Subcutaneous abdominal adipose tissue (tissue), 5 donors: ENCODE measurements at regions not wholly inside any gene's neighbourhood (a gene's known extent, or its start where the extent isn't known, plus 50 kb on each side); places are given as distances from the start of the nearest gene placed in this dataset.

Source experiments
- H3K27ac ChIP-seq: one replicate; pipeline ENCODE4 v1.7.0; 2013; ENCODE audit warnings: low read depth, mild to moderate bottlenecking, inconsistent platforms, low read length, moderate library complexity
- H3K27me3 ChIP-seq, 5 donors: one replicate each; pipeline ENCODE4 v1.7.0; 2013; ENCODE audit warnings: low read length in 5 of 5, inconsistent platforms in 1 of 5; ENCODE audit not compliant: control insufficient read depth in 5 of 5, insufficient read depth in 4 of 5
- H3K36me3 ChIP-seq, 5 donors: one replicate each; pipeline ENCODE4 v1.7.0; 2013; ENCODE audit warnings: low read length in 5 of 5; ENCODE audit not compliant: control insufficient read depth in 5 of 5, insufficient read depth in 5 of 5
- H3K4me1 ChIP-seq, 5 donors: one replicate each; pipeline ENCODE4 v1.7.0; 2013; ENCODE audit warnings: low read length in 5 of 5, mild to moderate bottlenecking in 3 of 5, moderate library complexity in 1 of 5; ENCODE audit not compliant: control insufficient read depth in 5 of 5, insufficient read depth in 5 of 5
- H3K4me3 ChIP-seq, 5 donors: one replicate each; pipeline ENCODE4 v1.7.0; 2013; ENCODE audit warnings: low read length in 5 of 5, low read depth in 1 of 5
- H3K9ac ChIP-seq, 5 donors: one replicate each; pipeline ENCODE4 v1.7.0; 2013; ENCODE audit warnings: low read length in 5 of 5, mild to moderate bottlenecking in 4 of 5, moderate library complexity in 3 of 5
- H3K9me3 ChIP-seq, 5 donors: one replicate each; pipeline ENCODE4 v1.7.0; 2013; ENCODE audit warnings: low read length in 5 of 5; ENCODE audit not compliant: control insufficient read depth in 5 of 5
- donor health status: healthy.
- donor health status: healthy.
- donor health status: healthy.
- donor health status: healthy.
- donor health status: healthy.

DNA sequence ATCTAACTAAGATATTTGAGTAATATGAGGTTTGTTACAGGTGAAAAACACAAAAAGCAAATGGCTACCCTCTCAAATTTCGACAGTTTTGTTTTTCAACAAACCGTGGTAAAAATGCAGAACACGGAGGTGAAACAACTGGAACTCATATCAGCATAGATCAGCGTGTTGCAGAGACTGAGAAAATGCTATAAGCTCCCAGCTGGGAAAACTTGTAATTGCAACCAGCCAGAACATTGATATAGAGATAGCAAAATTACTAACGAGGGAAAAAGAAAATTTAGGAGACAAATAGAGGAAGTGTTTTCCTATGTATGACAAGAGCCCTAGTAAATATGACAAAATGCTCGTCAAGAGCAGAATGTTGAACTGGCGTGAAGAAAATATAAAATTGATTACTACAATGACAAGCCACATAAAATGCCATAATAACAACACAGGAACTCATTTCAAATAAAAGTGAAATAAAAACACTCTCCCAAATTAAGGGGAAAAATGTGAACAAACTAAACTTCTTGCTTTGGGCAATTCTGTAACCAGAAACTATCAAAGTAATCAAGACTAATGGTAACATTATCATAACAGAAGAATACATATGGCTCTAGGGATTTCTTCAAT, 1989.8 kb downstream of the EFNA5 start:
- Histone ChIP-seq H3K9me3 (no peaks in the 10 kb centered on the region), H3K4me1 (no peaks in the 10 kb centered on the region), H3K4me3 (no peak overlapping the region), H3K27me3 (no peaks in the 10 kb centered on the region), H3K9ac (no peak overlapping the region), H3K27ac (no peak overlapping the region), H3K36me3 (no peaks in the 10 kb centered on the region)

DNA sequence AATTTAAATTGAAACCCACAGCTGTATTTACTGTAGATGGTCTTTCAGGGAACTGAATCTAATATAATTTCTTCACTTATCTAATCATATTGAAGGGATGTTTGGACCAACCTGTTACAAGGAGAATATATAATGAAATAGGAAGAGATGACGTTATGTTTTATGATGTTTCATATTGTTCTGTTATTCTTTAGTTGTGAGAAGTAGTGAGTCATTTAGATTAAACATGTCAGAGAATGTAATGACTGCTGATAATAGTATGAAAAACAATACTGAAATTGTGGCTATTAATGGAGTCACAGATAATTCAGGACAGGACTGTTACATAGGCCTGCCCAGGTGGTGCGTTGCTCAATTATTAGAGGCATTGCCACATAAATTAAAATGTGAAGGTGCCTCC, 1993.4 kb downstream of the EFNA5 start:
- H3K4me3 ChIP-seq: no peak overlapping the region
- H3K9me3 ChIP-seq: no peaks in the 10 kb centered on the region
- H3K4me1 ChIP-seq: no peaks in the 10 kb centered on the region
- H3K27ac ChIP-seq: no peak overlapping the region
- H3K9ac ChIP-seq: no peak overlapping the region
- H3K36me3 ChIP-seq: no peaks in the 10 kb centered on the region
- no peaks in the 10 kb centered on the region for H3K27me3 ChIP-seq

GRCh38 chr5:105670596-105670995, 2000.1 kb downstream of the EFNA5 start:
- H3K36me3 ChIP-seq: no peaks in the 10 kb centered on the region
- H3K9ac ChIP-seq: no peak overlapping the region
- H3K4me3 ChIP-seq: no peak overlapping the region
- no peaks in the 10 kb centered on the region for H3K4me1 ChIP-seq
- no peak overlapping the region for H3K27ac ChIP-seq
- H3K27me3 ChIP-seq: no peaks in the 10 kb centered on the region
- H3K9me3 ChIP-seq: peaks cover 0 to 2% (median 0%) of the 10 kb centered on the region in 5 donors

GRCh38 chr5:105663671-105664070, 2007.1 kb downstream of the EFNA5 start:
- peaks cover 0 to 4% (median 0%) of the 10 kb centered on the region in 5 donors for H3K9me3 ChIP-seq
- no peak overlapping the region for H3K4me3 ChIP-seq
- no peak overlapping the region for H3K27ac ChIP-seq
- no peak overlapping the region for H3K9ac ChIP-seq
- no peaks in the 10 kb centered on the region for H3K27me3 ChIP-seq
- H3K36me3 ChIP-seq: no peaks in the 10 kb centered on the region
- H3K4me1 ChIP-seq: no peaks in the 10 kb centered on the region

DNA sequence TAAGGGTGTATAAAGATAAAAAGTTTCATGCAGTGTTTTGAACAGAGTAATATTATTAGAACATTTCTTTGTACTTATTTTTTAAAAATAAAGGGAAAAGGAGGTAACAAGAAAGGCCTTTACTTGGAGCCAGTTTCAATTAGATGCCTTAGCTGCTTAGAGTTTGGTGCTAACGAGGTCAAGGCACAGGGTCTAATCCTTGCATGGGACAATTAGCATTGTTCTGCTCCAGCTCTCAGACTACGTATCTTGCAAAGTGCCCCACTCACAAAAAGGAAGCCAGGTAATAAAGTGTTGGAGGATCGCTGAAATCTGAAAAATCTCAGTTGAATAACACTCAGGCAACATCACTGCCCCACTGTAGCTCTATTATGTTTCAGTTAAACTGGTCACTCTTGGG, 2011.3 kb downstream of the EFNA5 start:
- no peaks in the 10 kb centered on the region for H3K27me3 ChIP-seq
- H3K27ac ChIP-seq: no peak overlapping the region
- no peaks in the 10 kb centered on the region for H3K4me1 ChIP-seq
- H3K9me3 ChIP-seq: no peaks in the 10 kb centered on the region
- no peaks in the 10 kb centered on the region for H3K36me3 ChIP-seq
- H3K4me3 ChIP-seq: no peak overlapping the region
- H3K9ac ChIP-seq: no peak overlapping the region

GRCh38 chr5:105640328-105640727, 2030.4 kb downstream of the EFNA5 start:
- Histone ChIP-seq H3K27me3 (no peaks in the 10 kb centered on the region), H3K9me3 (peaks cover 0 to 4% (median 0%) of the 10 kb centered on the region in 5 donors), H3K4me1 (no peaks in the 10 kb centered on the region), H3K4me3 (no peak overlapping the region), H3K9ac (no peak overlapping the region), H3K27ac (no peak overlapping the region), H3K36me3 (no peaks in the 10 kb centered on the region)

DNA sequence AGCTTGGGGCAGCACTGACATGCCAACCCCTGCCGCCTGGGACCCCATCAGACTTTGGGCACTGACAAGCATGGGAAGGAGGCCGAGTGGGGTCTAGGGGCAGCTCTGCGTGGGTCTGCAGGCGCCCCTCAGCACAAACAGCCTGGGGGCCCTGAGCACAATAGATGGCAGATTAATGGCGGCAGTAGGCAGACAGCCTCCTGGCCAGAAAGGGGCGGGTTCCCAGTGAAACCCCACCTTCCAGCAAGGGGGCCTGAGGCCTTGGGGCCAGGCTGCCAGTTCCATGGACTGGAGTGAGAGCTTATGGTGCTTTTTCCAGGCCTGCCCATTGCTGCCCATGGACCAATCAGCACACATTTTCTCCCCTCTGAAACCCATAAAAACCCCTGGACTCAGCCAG, 2031.2 kb downstream of the EFNA5 start:
- Histone ChIP-seq H3K4me1 (no peaks in the 10 kb centered on the region), H3K9ac (no peak overlapping the region), H3K36me3 (no peaks in the 10 kb centered on the region), H3K4me3 (no peak overlapping the region), H3K9me3 (peaks cover 0 to 4% (median 0%) of the 10 kb centered on the region in 5 donors), H3K27ac (no peak overlapping the region), H3K27me3 (no peaks in the 10 kb centered on the region)

- no peak overlapping the region for H3K4me3 ChIP-seq
- no peaks in the 10 kb centered on the region for H3K36me3 ChIP-seq
Observed at GRCh38 chr5:105639068-105639467, 2031.7 kb downstream of the EFNA5 start.

GRCh38 chr5:105638437-105638836, 2032.3 kb downstream of the EFNA5 start:
- H3K27me3 ChIP-seq: no peaks in the 10 kb centered on the region

More at GRCh38 chr5:105639068-105639467, 2031.7 kb downstream of the EFNA5 start:
- peaks cover 0 to 4% (median 0%) of the 10 kb centered on the region in 5 donors for H3K9me3 ChIP-seq
- no peak overlapping the region for H3K27ac ChIP-seq
- no peaks in the 10 kb centered on the region for H3K4me1 ChIP-seq
- no peak overlapping the region for H3K9ac ChIP-seq
- H3K27me3 ChIP-seq: no peaks in the 10 kb centered on the region

GRCh38 chr5:105632043-105632442, 2038.7 kb downstream of the EFNA5 start:
- no peaks in the 10 kb centered on the region for H3K36me3 ChIP-seq
- H3K9me3 ChIP-seq: no peaks in the 10 kb centered on the region
- no peak overlapping the region for H3K4me3 ChIP-seq

More at GRCh38 chr5:105638437-105638836, 2032.3 kb downstream of the EFNA5 start:
- no peak overlapping the region for H3K27ac ChIP-seq
- no peaks in the 10 kb centered on the region for H3K4me1 ChIP-seq
- H3K9me3 ChIP-seq: peaks cover 0 to 4% (median 0%) of the 10 kb centered on the region in 5 donors
- no peaks in the 10 kb centered on the region for H3K36me3 ChIP-seq
- no peak overlapping the region for H3K9ac ChIP-seq
- no peak overlapping the region for H3K4me3 ChIP-seq

More at GRCh38 chr5:105632043-105632442, 2038.7 kb downstream of the EFNA5 start:
- Histone ChIP-seq H3K4me1 (no peaks in the 10 kb centered on the region), H3K27ac (no peak overlapping the region), H3K9ac (no peak overlapping the region), H3K27me3 (no peaks in the 10 kb centered on the region)
